ENCODE measurements at regions not wholly inside any gene's neighbourhood (a gene's known extent, or its start where the extent isn't known, plus 50 kb on each side); places are given as distances from the start of the nearest gene placed in this dataset.
"Not testable (repeated sequence)": the region's sequence is repeated elsewhere in the genome, so short reads cannot be mapped to it uniquely, and the experiment has no call there.

DNA sequence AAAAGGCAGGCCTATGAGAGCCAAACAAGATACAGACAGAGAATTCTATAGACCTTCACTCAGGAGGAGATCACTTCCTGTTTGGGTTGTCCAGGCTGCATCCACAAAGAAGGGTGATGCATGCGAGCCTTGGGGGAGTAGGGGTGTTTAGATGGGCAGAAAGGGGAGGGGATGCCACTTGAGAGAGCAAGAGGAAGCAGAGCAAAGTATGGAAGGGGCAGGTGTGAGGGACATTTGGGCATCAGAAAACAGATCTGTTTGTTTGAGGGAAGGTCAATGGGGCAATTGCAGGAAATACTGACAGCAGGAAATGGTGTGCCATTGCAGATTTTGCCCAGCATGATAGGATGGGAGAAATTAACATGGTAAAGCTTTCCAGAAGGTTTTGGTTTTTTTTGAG is 146.4 kb upstream of the FOXN3 start:
- no peak for DNase-seq

DNA sequence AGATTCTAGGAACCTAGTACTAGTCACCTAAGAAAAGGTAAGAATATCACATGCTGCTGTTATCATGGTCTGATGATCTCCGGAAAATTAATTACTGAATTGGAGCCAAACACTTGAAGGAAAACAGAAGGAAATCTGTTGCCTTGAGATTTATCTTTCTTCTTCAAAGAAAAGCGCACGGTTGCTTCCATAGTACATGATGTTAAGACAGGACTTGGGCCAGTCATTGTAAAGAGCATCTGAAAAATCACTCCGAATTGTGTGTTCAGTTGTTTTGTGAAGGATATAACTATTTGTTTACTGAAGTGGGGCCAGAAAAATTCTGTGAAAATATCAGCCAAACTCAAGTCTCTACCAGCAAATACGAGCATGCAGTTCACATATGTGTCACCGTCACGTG is 134.9 kb upstream of the FOXN3 start:
- no peak for DNase-seq

DNA sequence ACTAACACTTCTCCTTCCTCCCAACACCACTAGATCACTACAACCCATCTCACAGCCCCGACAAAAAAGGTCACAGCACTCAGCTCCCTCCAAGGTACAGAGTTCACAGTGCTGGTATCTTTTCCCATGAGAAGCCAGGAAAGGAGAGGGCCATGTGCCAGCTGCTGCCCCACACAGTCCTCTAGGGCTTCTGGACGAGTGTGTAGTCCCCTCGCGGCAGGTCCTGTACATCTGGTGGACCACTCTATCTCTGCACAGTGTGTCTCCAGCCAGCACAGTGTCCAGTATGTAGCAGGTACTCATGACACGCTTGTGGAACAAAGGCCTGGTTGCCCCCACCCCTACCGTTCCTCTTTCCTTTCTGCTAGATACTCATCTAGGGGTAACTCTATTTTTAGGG is 134.4 kb upstream of the FOXN3 start:
- no peak for DNase-seq

DNA sequence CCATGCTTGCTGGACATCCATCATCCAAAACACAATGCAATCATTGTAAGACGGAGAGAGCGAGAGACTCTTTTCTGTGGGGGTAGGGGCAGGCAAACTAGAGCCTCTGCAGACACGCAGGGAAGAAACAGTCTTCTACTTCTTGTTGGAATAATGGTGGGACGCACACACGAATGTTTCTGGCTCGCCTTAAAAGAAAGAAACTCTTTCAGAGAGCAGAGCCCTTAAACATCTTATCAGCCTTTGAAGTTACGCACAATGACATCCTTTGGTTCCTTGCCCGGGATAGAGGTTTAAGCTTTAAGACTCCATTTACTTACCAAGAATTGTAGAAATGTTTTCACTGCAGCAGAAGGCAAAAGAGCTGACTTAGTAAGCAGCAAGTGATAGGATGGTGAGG is 133.8 kb upstream of the FOXN3 start:
- no peak for DNase-seq

DNA sequence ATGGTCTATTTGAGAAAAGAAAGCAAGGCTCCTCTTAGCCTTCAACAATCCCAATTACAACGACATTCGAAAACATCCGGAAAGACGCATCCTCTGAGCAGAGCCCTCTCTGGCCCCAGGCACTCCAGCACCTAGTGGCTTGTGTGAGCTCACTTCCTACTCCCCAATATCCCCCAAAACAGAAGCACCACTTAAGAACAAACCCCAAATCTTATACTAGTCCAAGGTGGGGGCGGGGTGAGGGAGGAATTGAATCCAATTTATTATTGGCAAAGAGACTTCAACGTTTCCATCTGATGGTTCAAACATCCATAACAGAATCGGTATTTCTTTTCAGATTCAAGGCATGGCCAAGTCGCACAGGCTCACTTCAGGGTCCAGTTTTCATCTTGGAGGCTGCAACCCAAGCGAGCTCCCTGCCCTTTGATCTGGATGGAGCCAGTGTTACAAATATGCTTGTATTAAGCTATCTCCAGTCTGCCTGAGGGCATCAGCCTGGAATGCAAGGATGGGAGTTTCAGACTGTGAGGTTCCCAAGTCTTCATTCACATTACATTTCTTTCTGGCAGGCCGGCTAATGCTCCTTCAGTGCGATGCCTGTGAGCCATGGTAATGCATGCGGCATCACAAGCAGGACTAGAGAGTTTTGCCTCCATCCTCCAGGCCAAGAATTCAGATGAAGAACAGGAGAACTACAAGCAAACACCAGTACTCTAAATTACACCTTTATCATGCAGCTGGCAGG is 132.5 kb upstream of the FOXN3 start:
- DNase-seq = no peak

DNA sequence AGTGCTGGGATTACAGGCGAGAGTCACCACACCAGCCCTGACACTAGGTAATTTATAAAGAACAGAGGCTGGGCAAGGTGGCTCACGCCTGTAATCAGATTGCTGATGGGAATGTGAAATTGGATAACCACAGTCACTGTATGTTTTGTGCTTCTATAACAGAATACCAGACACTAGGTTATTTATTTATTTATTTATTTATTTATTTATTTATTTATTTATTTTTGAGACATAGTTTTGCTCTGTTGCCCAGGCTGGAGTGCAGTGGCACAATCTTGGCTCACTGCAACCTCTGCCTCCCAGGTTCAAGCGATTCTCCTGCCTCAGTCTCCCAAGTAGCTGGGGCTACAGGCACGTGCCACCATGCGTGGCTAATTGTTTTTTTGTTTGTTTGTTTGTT is 130.0 kb upstream of the FOXN3 start:
- not testable (repeated sequence) for DNase-seq

DNA sequence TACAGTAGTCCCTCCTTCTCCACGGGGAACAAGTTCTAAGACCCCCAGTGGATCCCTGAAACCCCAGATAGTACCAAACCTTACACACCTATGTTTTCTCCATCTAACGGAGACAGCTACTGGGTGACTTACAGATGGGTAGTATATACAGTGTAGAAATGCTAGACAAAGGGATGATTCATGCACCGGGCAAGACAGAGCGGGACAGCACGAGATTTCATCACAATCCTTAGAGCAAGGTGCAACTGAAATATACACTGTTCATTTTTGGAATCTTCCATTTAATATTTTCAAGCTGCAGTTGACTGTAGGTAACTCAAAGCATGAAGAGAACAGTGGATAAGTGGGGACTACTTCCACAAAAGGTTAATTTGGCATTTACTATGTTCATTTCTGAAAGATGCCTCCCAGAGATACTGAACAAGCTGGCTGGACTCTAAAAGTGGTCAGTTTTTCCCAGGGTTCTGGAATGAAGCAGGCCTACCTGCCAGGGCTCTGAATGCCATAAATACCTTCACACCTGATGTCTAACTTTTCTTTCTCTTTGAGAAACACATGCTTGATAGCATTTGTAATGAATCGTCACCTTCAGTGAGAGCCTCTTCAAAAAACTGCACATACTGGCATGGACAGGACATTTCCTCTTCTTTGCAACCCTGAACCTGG is 127.7 kb upstream of the FOXN3 start:
- DNase-seq = no peak

DNA sequence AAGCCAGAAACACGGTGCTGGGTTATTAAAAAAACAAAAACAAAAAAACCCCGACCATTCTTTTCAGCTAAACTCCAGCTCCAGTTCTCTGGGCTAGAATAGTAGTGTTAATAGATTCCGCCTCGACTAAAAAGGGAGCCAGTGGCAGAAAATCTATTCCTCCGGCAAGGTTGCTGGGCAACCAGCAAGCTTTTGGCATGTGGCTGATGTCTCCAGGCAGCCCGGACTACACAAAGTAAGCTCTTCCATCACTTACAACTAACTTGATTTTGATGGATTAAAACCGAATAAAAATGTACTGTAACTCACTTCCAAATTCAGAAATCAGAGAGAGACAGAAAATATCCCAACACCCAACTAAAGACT is 126.4 kb upstream of the FOXN3 start:
- no peak for DNase-seq

DNA sequence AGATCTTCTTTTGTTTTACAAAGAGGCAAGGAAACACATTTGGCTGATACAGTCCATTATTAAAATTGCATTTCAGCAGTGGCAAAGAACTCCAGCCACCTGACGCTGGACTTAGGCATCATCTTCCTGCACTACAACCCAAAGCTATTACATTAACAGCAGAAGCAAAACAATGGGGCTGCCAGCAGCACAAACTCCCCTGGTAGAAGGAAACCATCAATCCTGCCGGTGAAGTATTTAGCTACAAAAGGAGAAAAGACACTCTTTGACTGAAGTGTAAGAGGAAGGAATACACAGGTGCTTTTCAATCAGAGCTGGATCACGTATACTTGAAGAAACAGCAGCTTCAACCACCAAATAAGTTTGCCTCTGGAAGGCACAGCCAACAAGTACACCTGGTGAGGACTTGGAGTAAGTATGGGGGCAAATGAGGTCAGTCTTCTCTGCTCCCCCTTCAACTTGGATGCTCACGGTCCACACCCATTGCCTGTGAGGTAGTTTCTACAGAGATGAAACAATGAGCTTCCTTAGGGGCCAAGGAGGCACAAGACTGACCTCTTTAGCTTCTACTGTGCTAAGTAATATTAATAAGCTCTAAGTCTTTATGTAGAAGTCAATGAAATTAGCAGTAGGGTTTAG is 125.9 kb upstream of the FOXN3 start:
- DNase-seq = no peak

DNA sequence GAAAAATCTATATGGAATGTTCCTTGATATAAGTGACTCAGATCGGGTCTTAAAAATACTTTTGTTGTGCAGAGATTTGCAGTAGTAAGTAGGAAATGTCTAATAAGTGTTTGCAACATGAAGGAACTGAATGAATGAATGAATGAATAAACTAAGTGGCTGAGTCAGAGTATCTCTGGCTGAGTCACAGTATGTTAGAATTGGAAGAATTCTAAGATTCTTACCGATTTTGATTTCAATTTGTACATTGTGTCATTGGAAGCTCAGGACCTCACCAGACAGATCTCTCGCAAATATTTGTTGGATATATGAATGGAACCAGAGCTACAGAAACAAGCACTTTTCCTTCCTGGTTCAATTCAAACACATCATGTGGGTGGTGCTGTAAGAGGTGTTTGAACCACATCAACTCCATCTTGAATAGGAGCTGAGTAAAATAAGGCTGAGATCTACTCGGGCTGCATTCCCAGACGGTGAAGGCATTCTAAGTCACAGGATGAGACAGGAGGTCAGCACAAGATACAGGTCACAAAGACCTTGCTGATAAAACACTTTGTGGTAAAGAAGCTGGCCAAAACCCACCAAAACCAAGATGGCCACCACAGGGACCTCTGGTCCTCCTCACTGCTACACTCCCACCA is 123.9 kb upstream of the FOXN3 start:
- no peak for DNase-seq

DNA sequence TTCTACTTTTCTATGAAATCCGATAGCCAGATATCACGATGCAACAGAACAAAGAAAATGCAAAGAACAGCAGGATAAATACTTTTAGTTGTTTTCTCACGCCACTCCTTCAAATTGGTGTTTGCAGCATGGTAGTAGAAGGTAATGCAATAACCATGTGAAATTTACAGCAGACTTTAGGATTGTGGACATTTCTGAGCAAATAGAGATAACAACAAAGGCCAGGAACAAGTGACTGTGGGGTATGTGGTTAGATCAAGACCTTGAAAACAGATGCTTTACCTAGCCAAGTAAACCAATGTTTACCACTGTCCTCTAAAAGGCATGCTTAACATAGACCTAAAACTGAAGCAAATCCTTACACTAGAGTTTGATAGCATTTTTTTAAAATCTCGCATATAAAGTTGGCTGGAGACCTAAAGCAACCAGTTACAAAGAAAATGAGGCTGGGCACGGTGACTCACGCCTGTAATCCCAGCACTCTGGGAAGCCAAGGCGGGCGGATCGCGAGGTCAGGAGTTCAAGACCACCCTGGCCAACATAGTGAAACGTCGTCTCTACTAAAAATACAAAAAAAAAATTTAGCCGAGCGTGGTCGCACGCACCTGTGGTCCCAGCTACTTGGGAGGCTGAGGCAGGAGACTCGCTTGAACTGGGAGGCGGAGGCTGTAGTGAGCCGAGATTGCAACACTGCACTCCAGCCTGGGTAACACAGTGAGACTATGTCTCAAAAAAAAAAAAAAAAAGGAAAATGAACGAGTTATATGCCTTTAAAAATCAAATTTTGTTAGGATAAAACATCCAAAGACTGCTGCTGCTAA is 123.2 kb upstream of the FOXN3 start:
- DNase-seq = no peak

DNA sequence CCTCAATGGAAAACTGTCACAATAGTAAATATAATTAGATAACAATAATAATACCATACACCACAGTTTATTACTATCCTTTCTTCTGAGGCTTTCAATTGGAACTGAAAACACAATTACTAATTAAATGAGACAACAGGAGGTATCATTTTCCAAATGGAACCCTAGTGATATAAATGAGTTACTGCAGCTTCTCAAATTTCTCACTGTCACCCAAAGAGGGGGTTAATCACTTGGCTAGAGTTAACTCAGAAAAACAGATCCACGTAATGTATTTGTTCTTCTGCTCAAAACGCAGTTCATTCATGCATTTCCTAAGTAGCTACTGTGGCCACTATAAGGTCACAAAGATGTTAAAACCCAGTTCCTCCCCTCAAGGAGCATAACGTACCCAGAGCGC is 120.9 kb upstream of the FOXN3 start:
- DNase-seq = no peak

DNA sequence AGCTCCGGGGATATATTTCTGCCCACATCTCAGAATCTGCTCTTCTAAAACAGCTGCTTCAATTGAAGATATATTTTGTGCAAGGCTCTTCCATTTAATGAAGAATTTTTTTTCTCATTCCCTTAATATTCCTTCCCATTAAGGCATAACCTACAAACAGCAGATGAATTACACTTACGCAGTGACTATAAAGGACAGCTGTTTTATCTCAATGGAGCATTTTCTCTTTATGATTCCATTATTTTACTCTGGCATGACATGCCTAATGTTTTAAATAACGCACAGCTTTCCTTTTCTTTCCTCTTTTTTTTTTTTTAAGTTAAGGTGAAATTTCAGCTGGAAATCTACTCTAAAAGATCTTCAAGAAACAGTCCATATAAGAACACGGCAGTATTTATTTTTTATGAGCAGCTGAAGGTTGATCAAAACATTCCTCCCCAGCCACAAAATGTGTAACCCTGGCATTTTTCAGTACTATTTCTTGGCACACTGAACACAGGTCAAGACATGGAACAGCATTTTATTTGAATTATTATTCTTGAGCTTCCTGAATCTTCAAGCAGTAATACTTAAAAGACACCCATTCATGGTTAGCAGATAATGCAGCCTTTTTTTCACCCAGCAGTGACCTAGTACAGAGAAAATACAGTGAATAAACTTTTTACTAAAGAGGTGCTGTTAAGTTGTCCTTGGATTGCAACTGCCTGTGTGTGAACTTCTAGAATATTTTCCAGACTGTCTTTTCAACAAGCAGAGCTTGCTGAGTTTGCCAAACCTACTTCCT is 118.1 kb upstream of the FOXN3 start:
- DNase-seq = no peak

DNA sequence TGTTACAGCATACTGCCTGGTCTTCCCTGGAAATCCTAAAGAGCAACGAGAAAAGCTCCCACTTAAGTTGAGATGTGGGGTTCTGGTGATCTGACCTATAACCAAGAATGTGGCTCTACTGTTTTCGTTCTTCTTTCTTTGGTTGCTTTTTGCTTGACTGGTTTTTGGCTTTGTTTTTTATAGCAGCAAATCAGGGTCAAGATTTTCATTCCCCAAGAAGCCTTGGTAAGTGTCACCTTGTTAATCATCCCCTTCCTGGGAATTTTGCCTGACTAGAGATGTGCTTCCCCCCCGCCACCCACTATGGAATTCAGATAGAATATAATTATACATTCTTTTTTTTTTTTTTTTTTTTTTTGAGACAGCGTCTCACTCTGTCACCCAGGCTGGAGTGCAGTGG is 116.7 kb upstream of the FOXN3 start:
- DNase-seq = no peak

DNA sequence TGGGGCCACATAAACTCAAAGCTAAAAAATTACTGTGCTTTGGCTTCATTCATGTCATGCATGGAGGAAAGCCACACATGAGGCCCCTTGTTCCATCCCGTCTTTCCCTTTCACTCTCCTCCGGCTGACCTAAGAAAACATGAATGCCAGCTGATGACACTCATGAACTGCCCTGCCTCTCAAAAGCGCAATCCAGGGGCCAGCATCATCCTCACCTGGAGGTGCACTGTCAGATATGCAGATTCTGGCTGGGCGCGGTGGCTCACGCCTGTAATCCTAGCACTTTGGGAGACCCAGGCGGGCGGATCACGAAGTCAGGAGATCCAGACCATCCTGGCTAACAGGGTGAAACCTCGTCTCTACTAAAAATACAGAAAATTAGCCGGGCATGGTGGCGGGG is 116.1 kb upstream of the FOXN3 start:
- DNase-seq = no peak

DNA sequence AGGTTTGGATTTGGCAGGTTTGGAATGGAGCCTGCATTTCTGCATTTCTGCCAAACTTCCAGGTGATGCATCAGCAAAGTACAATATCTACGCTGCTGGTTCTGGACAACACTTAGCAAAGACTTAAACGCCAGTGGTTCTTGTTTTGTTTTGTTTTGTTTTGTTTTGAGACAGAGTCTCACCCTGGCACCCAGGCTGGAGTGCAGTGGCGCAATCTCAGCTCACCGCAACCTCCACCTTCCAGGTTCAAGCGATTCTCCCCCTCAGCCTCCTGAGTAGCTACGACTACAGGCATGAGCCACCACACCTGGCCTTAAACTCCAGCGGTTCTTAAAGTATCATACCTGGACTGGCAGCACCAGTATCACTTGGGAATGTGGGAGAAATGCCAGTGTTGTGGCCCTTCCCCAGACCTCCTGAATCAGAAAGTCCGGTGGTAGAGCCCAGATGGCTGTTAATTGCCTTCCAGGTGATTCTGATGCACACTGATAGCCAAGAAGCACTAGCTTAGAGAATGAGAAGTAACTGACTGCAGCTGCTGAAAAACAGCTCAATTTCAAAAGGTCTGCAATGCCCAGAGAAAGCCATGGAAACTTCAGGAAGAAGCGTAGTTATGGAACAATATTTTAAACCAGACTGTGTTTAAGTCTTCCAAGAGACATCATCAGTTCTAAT is 114.8 kb upstream of the FOXN3 start:
- DNase-seq = no peak

DNA sequence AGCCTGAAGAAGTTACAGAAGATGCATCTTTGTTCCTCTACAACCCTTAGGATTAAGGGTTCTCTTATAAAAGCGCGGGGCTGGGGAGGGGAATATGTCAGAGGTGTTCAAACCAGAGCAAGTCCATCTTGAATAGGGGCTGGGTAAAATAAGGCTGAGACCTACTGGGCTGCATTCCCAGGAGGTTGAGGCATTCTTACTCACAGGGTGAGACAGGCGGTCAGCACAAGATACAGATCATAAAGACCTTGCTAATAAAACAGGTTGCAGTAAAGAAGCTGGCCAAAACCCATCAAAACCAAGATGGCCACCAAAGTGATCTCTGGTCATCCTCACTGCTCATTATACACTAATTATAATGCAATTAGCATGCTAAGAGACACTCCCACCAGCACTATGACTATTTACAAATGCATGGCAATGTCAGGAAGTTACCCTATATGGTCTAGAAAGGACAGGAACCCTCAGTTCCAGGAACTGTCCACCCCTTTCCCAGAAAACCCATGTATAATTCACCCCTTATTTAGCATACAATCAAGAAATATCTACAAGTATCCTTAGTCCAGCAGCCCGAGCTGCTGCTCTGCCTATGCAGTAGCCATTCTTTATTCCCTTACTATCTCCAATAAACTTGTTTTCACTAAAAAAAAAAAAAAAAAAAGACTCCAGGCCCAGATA is 108.1 kb upstream of the FOXN3 start:
- no peak for DNase-seq

DNA sequence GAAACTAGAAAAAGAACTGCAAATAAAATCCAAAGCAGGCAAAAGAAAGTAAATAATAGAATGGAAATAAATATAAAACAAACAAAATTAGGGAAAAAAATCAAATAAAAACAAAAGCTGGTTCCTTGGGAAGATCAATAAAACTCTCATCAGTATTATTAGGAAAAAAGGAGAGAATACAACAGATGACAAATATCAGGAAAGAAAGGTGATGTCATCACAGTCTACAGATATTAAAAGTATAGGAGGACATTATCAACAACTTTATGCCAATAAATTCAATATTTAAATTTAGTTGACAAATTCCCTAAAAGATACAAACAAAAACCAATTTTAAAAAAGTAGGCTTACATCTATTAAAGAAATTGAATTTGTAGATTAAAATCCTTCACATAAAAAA is 107.4 kb upstream of the FOXN3 start:
- no peak for DNase-seq

DNA sequence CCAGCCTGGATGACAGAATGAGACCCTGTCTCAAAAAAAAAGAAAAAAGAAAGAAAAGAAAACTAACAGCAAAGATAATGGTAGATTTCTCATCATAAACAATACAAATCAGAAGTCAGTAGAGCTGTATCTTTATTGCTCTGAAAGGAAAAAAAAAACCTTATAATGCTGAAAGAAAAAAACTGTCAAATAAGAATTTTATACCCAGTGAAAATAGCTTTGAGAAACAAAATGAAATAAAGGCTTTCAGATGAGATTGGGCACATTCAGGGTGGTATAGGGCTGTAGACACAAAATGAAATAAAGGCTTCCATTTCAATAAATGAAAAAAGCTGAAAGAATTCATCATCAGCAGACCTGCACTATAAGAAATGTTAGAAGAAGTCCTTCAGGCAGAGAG is 105.0 kb upstream of the FOXN3 start:
- no peak for DNase-seq

DNA sequence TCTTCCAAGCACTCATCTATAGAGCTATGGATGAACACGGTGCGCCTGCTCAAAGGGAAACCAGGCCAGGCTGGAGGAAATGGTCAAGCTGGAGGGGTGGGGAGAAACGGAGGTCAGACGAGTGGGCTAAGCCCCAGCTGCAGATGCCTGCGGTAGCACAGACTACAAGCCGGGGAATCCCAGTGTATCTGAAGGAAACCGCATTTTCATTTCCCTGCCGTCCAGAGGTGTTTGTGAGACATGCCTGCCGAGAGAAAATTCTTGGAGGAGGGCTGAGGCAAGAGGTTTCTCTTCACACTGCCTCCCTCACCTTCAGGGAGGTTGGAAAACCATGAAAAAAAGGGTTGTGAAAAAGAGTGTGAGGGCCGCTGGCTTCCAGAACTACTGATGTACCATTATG is 102.0 kb upstream of the FOXN3 start:
- DNase-seq = no peak

DNA sequence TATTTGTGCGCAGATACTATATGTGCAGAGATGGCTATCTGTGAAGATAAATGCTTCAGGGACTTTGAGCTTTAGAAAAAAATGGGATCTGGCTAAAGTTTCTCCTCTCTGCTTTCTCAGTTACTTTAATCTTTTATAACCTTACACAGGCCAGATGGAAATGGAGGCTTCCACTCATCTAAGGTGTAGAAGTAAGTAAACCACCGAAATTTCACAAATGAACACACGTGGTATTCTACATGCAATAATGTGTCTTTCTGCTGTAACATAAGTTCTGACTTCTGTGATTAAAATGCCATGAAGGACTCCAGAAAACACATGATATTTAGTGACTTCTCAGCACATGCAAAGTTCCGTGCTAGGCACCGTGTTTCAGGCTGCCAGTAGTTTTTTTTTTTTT is 99.1 kb upstream of the FOXN3 start:
- no peak for DNase-seq

Measured in NCI-H1417 treated with DMSO at 0.1 percent for 48 hours (cell line).